ENCODE measurements at regions not wholly inside any gene's neighbourhood (a gene's known extent, or its start where the extent isn't known, plus 50 kb on each side); places are given as distances from the start of the nearest gene placed in this dataset.

- Mint-ChIP-seq H3K36me3 (ENCODE audit: low read depth) (no peaks in the 10 kb centered on the region), H3K4me3 (no peak overlapping the region), H3K4me1 (no peaks in the 10 kb centered on the region), H3K9me3 (peaks cover 4% of the 10 kb centered on the region), H3K27ac (no peak overlapping the region), H3K27me3 (ENCODE audit: low read depth) (no peaks in the 10 kb centered on the region)
- no peak for TF ChIP-seq CTCF (IDR thresholded peaks at IDR 0.05; ENCODE audit: unreplicated experiment in 3 of 3)
Observed at GRCh38 chr3:132262305-132262704, 54.9 kb upstream of the ACP3 start.

GRCh38 chr3:132262956-132263355 lies 54.3 kb upstream of the ACP3 start:
- TF ChIP-seq CTCF (IDR thresholded peaks at IDR 0.05; ENCODE audit: unreplicated experiment in 3 of 3): no peak
- no peaks in the 10 kb centered on the region for H3K27me3 Mint-ChIP-seq (ENCODE audit: low read depth)
- no peak overlapping the region for H3K27ac Mint-ChIP-seq
- peaks cover 4% of the 10 kb centered on the region for H3K9me3 Mint-ChIP-seq
- no peaks in the 10 kb centered on the region for H3K36me3 Mint-ChIP-seq (ENCODE audit: low read depth)
- no peak overlapping the region for H3K4me3 Mint-ChIP-seq
- no peaks in the 10 kb centered on the region for H3K4me1 Mint-ChIP-seq

DNA sequence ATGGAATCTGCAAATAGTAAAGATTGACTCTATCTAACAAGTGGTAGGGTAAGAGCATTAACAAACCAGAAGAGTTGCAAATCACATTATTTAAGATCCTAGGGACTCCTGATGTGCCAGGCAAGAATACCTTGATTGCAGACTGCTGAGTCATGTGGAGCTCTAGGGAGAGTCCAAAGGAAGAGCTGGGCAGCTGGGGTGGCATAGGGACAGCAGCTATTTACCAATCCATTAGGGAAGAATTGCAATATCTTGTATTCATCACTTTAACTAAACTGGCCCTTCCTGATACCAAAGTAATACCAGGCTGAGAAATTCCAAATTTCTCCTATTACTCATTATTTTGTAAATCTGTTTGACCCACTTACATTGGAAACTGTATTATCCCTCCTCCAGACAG lies 52.2 kb upstream of the ACP3 start:
- peaks cover under 1% of the 10 kb centered on the region for H3K27me3 Mint-ChIP-seq (ENCODE audit: low read depth)
- no peak overlapping the region for H3K27ac Mint-ChIP-seq
- no peak overlapping the region for H3K4me3 Mint-ChIP-seq
- no peak for TF ChIP-seq CTCF (IDR thresholded peaks at IDR 0.05; ENCODE audit: unreplicated experiment in 3 of 3)
- H3K36me3 Mint-ChIP-seq (ENCODE audit: low read depth): no peaks in the 10 kb centered on the region
- peaks cover 4% of the 10 kb centered on the region for H3K9me3 Mint-ChIP-seq
- no peaks in the 10 kb centered on the region for H3K4me1 Mint-ChIP-seq

DNA sequence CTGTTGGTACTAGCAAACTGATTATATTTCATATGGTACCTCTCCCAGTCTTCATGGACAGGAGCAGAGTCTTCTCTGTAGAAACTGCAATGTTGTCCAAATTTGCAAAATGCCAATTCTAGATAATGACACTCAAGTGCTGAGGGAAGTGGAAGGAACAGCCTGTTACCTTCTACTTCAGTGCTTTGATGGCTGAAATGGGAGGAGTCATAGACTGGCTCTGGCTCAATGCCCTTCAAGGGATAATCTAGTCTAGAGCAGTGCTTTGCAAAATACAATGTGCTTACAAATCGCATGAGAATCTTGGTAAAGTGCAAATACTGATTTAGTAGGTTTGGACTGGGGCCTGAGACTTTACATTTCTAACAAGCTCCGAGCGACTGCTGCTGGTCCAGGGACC lies 51.7 kb upstream of the ACP3 start:
- Mint-ChIP-seq H3K9me3 (peaks cover 4% of the 10 kb centered on the region), H3K4me1 (no peaks in the 10 kb centered on the region), H3K27ac (no peak overlapping the region), H3K36me3 (ENCODE audit: low read depth) (no peaks in the 10 kb centered on the region), H3K27me3 (ENCODE audit: low read depth) (peaks cover 4% of the 10 kb centered on the region), H3K4me3 (no peak overlapping the region)
- no peak for TF ChIP-seq CTCF (IDR thresholded peaks at IDR 0.05; ENCODE audit: unreplicated experiment in 3 of 3)

- H3K9me3 Mint-ChIP-seq: peaks cover 4% of the 10 kb centered on the region
- H3K27me3 Mint-ChIP-seq (ENCODE audit: low read depth): peaks cover 4% of the 10 kb centered on the region
- H3K4me1 Mint-ChIP-seq: no peaks in the 10 kb centered on the region
- H3K27ac Mint-ChIP-seq: no peak overlapping the region
- TF ChIP-seq CTCF (IDR thresholded peaks at IDR 0.05; ENCODE audit: unreplicated experiment in 3 of 3): no peak
- no peaks in the 10 kb centered on the region for H3K36me3 Mint-ChIP-seq (ENCODE audit: low read depth)
- no peak overlapping the region for H3K4me3 Mint-ChIP-seq
Observed at GRCh38 chr3:132267391-132267993, 49.7 kb upstream of the ACP3 start.
